HepG2 (cell line): ENCODE measurements at regions not wholly inside any gene's neighbourhood (a gene's known extent, or its start where the extent isn't known, plus 50 kb on each side); places are given as distances from the start of the nearest gene placed in this dataset.

Experiments
- ATAC-seq: fragments of 200-7000 bp; cut with Tn5 transposase; 3 replicates; pipeline ENCODE4 v1.9.1; 2020; ENCODE audit warnings: mild to moderate bottlenecking, moderate library complexity
- BruUV-seq: library from RNA; stranded (reverse); fragments of 400-500 nt; replicated peaks from 2 replicates; lab custom pipeline; 2021; lab: Mats Ljungman, UMichigan
- CTCF ChIA-PET: fragments of 300-600 bp; formaldehyde crosslinking; extraction: SDS; loops from one replicate; lab custom pipeline; 2021; ENCODE audit warnings: low total read pairs, inconsistent platforms, low intra/inter-chr PET ratio; lab: Yijun Ruan, JAX
- POLR2A ChIA-PET: fragments of 350-600 bp; sonication (Branson Sonifier 250); formaldehyde crosslinking; loops from one replicate; lab custom pipeline; 2020; ENCODE audit warnings: antibody characterized with exemption, inconsistent platforms; lab: Yijun Ruan, JAX
- DNase-seq: peaks from one replicate; pipeline ENCODE4 v3.0.0-alpha.2; 2015; ENCODE audit warnings: low spot score
- FAIRE-seq: peaks from 3 replicates; lab custom pipeline; 2011; peaks lifted over from hg19 to GRCh38; lab: Jason Lieb, UNC
- H2AFZ ChIP-seq: one replicate; pipeline ENCODE4 v1.6.1; 2011; ENCODE audit warnings: low read length, inconsistent platforms
- H3K27ac ChIP-seq: fragments of 300-600 bp; 3 replicates; pipeline ENCODE4 v1.8.0; 2011; ENCODE audit warnings: mixed run types, mild to moderate bottlenecking, mixed read lengths, low read length, inconsistent platforms; ENCODE audit not compliant: insufficient read depth; ENCODE audit errors: extremely low read length
- H3K27me3 ChIP-seq, 2 experiments: fragments of 200-600 bp in 1 of 2; 2 replicates in 1 of 2; 3 replicates in 1 of 2; pipeline versions ENCODE4 v1.6.0 to v1.8.0; 2011; ENCODE audit warnings: low read length in 2 of 2, mild to moderate bottlenecking in 2 of 2, moderate library complexity in 2 of 2, inconsistent platforms in 1 of 2; ENCODE audit not compliant: insufficient read depth in 2 of 2, control insufficient read depth in 1 of 2
- H3K36me3 ChIP-seq, 2 experiments: fragments of 200-600 bp in 1 of 2; replicated peaks in 1 of 2; 2 replicates in 1 of 2; 3 replicates in 1 of 2; pipeline versions ENCODE4 v1.5.1 to v1.8.0; 2011; ENCODE audit warnings: low read length in 2 of 2, inconsistent platforms in 1 of 2; ENCODE audit not compliant: insufficient read depth in 2 of 2, control insufficient read depth in 1 of 2
- H3K4me1 ChIP-seq: 2 replicates; pipeline ENCODE4 v1.5.1; 2012; ENCODE audit warnings: low read length, inconsistent platforms; ENCODE audit not compliant: insufficient read depth
- H3K4me2 ChIP-seq: 2 replicates; pipeline ENCODE4 v1.6.0; 2011; ENCODE audit warnings: low read depth, low read length, inconsistent platforms
- H3K4me3 ChIP-seq, 3 experiments: fragments of 200-600 bp in 1 of 3; sonication (generic), shearing (Covaris generic) in 1 of 3; replicated peaks in 1 of 3; 2 replicates each; pipeline ENCODE4 v1.5.1; 2011 to 2016; ENCODE audit warnings: low read length in 3 of 3, inconsistent platforms in 2 of 3, low read depth in 2 of 3, mild to moderate bottlenecking in 2 of 3, control low read depth in 1 of 3, mixed read lengths in 1 of 3; ENCODE audit not compliant: insufficient read depth in 1 of 3
- H3K79me2 ChIP-seq: one replicate; pipeline ENCODE4 v1.6.1; 2011; ENCODE audit warnings: low read length, inconsistent platforms; ENCODE audit not compliant: insufficient read depth
- H3K9ac ChIP-seq: 2 replicates; pipeline ENCODE4 v1.6.0; 2011; ENCODE audit warnings: mild to moderate bottlenecking, low read depth, low read length, inconsistent platforms; ENCODE audit not compliant: insufficient read depth
- H3K9me3 ChIP-seq: 2 replicates; pipeline ENCODE4 v1.5.1; 2012; ENCODE audit warnings: mild to moderate bottlenecking, low read length
- H4K20me1 ChIP-seq: 2 replicates; pipeline ENCODE4 v1.6.0; 2011; ENCODE audit warnings: inconsistent platforms, mild to moderate bottlenecking, low read length, moderate library complexity; ENCODE audit not compliant: insufficient read depth
- AGO2 ChIP-seq: fragments of 200-400 bp; formaldehyde crosslinking; optimal IDR thresholded peaks from 2 replicates; pipeline ENCODE3; 2017; ENCODE audit warnings: mild to moderate bottlenecking, low read depth, low read length, moderate library complexity
- ATF7-NPFF ChIP-seq: sonication (generic); formaldehyde crosslinking; IDR thresholded peaks from 2 replicates; pipeline ENCODE4 v1.8.1; 2023; ENCODE audit warnings: mild to moderate bottlenecking, low read depth, missing genetic modification reagents, moderate library complexity
- BCL6 ChIP-seq: IDR thresholded peaks from 2 replicates; pipeline ENCODE4 v1.6.1; 2016; ENCODE audit warnings: missing genetic modification reagents, missing compliant biosample characterization
- CBX2 ChIP-seq, 2 experiments: fragments of 200-600 bp in 1 of 2; sonication (generic); formaldehyde crosslinking in 1 of 2; IDR thresholded peaks; 2 replicates each; pipeline versions ENCODE4 v1.7.0 to v1.8.1; 2018 to 2022; ENCODE audit warnings: low read depth in 2 of 2, low read length in 1 of 2, mild to moderate bottlenecking in 1 of 2, missing genetic modification reagents in 1 of 2
- GPN1 ChIP-seq: sonication (generic); formaldehyde crosslinking; IDR thresholded peaks from 2 replicates; pipeline ENCODE4 v1.5.1; 2020; ENCODE audit warnings: missing genetic modification reagents, borderline replicate concordance
- HMGA1 ChIP-seq: sonication (generic); formaldehyde crosslinking; conservative IDR thresholded peaks from 2 replicates; pipeline ENCODE4 v1.4.0; 2020; ENCODE audit warnings: missing genetic modification reagents
- KLF15 ChIP-seq: sonication (generic); formaldehyde crosslinking; IDR thresholded peaks from 2 replicates; pipeline ENCODE4 v1.8.1; 2023; ENCODE audit warnings: borderline replicate concordance, mild to moderate bottlenecking, inconsistent platforms, missing genetic modification reagents, mixed read lengths
- NFKB2 ChIP-seq: sonication (generic); formaldehyde crosslinking; IDR thresholded peaks from 2 replicates; pipeline ENCODE4 v1.4.0; 2020; ENCODE audit warnings: missing genetic modification reagents, borderline replicate concordance
- RFX5 ChIP-seq: IDR thresholded peaks from 2 replicates; pipeline ENCODE4 v1.6.1; 2011; ENCODE audit warnings: low read depth, low read length, improper control_type of control experiment
- SALL2 ChIP-seq: sonication (generic); formaldehyde crosslinking; IDR thresholded peaks from 2 replicates; pipeline ENCODE4 v1.8.1; 2023; ENCODE audit warnings: mild to moderate bottlenecking, missing genetic modification reagents, inconsistent platforms
- ZFP41 ChIP-seq: sonication (generic); formaldehyde crosslinking; IDR thresholded peaks from 2 replicates; pipeline ENCODE4 v1.4.0; 2020; ENCODE audit warnings: mild to moderate bottlenecking, missing genetic modification reagents, borderline replicate concordance
- ZNF160 ChIP-seq: sonication (generic); formaldehyde crosslinking; IDR thresholded peaks from 2 replicates; pipeline ENCODE4 v1.8.0; 2022; ENCODE audit warnings: mild to moderate bottlenecking, inconsistent platforms, missing genetic modification reagents
- in situ Hi-C: cut with HindIII; loops from 2 replicates; pipeline ENCODE4 v1.10.0; 2017; ENCODE audit warnings: low pct_unique_long_range_greater_than_20kb; ENCODE audit not compliant: extremely low pct_ligation_motif_present
- intact Hi-C: fragments of 100-400 bp; cut with micrococcal nuclease; formaldehyde crosslinking; loops from one replicate; pipeline ENCODE4 v1.10.0; 2022; ENCODE audit not compliant: unreplicated experiment
- TF ChIP-seq, protein P1 (sequence below): sonication (generic); formaldehyde crosslinking; IDR thresholded peaks from 2 replicates; pipeline ENCODE4 v1.9.0; 2021; ENCODE audit warnings: missing genetic modification reagents, borderline replicate concordance
- TF ChIP-seq, protein P2 (sequence below): sonication (generic); formaldehyde crosslinking; IDR thresholded peaks from 2 replicates; pipeline ENCODE4 v1.4.0; 2020; ENCODE audit warnings: missing genetic modification reagents
- TF ChIP-seq, protein P3 (sequence below): sonication (generic); formaldehyde crosslinking; IDR thresholded peaks from 2 replicates; pipeline ENCODE4 v1.5.0; 2020; ENCODE audit warnings: mild to moderate bottlenecking, missing genetic modification reagents
- TF ChIP-seq, protein P4 (sequence below): sonication (generic); formaldehyde crosslinking; IDR thresholded peaks from 2 replicates; pipeline ENCODE4 v1.9.0; 2022; ENCODE audit warnings: missing genetic modification reagents, mild to moderate bottlenecking, borderline replicate concordance

DNA sequence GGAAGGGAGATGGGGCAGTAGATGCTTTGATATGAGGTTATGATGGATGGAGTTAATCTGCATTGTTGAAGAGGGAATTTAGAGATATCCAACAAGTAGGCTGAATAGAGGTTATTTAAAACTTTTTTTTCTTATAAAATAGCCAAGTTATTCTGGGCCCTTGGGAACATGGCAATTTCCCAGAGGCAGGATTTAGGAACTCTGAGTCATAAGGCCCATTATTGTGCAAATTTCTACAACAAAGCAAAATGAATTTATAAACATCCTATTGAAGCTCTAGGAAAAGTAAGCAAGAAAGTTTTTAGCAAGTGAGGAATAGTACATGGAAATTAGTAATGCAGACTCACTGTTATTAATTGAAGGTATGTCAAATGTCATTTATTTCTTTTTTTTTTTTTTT, 160.9 kb upstream of the NPY start:
- no peaks in the 10 kb centered on the region for H3K9me3 ChIP-seq
- in situ Hi-C loops (no loop called here), intact Hi-C loops (no loop called here)
- H3K27ac ChIP-seq: no peak overlapping the region
- ChIA-PET POLR2A (no interaction called here), CTCF (no interaction called here)
- no peak for ATAC-seq
- no peaks in the 10 kb centered on the region for H3K4me1 ChIP-seq
- no peaks in the 10 kb centered on the region for H3K79me2 ChIP-seq
- H2AFZ ChIP-seq: no peak overlapping the region
- H3K9ac ChIP-seq: no peak overlapping the region
- no peaks in the 10 kb centered on the region for H3K36me3 ChIP-seq
- H3K27me3 ChIP-seq: no peaks in the 10 kb centered on the region; a peak in 1 of 5 replicates
- no peak for DNase-seq
- no peaks in the 10 kb centered on the region for H4K20me1 ChIP-seq
- H3K4me3 ChIP-seq: no peak overlapping the region
- BruUV-seq: no TSS peak
- H3K4me2 ChIP-seq: no peak overlapping the region
- FAIRE-seq: no peak
- TF ChIP-seq, protein P1, sequence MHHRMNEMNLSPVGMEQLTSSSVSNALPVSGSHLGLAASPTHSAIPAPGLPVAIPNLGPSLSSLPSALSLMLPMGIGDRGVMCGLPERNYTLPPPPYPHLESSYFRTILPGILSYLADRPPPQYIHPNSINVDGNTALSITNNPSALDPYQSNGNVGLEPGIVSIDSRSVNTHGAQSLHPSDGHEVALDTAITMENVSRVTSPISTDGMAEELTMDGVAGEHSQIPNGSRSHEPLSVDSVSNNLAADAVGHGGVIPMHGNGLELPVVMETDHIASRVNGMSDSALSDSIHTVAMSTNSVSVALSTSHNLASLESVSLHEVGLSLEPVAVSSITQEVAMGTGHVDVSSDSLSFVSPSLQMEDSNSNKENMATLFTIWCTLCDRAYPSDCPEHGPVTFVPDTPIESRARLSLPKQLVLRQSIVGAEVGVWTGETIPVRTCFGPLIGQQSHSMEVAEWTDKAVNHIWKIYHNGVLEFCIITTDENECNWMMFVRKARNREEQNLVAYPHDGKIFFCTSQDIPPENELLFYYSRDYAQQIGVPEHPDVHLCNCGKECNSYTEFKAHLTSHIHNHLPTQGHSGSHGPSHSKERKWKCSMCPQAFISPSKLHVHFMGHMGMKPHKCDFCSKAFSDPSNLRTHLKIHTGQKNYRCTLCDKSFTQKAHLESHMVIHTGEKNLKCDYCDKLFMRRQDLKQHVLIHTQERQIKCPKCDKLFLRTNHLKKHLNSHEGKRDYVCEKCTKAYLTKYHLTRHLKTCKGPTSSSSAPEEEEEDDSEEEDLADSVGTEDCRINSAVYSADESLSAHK (CRISPR knock-in tag): no peak
- TF ChIP-seq GPN1 (CRISPR knock-in tag): no peak
- TF ChIP-seq, protein P2, sequence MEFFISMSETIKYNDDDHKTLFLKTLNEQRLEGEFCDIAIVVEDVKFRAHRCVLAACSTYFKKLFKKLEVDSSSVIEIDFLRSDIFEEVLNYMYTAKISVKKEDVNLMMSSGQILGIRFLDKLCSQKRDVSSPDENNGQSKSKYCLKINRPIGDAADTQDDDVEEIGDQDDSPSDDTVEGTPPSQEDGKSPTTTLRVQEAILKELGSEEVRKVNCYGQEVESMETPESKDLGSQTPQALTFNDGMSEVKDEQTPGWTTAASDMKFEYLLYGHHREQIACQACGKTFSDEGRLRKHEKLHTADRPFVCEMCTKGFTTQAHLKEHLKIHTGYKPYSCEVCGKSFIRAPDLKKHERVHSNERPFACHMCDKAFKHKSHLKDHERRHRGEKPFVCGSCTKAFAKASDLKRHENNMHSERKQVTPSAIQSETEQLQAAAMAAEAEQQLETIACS (CRISPR knock-in tag): no peak
- no peak for TF ChIP-seq AGO2
- TF ChIP-seq, protein P3, sequence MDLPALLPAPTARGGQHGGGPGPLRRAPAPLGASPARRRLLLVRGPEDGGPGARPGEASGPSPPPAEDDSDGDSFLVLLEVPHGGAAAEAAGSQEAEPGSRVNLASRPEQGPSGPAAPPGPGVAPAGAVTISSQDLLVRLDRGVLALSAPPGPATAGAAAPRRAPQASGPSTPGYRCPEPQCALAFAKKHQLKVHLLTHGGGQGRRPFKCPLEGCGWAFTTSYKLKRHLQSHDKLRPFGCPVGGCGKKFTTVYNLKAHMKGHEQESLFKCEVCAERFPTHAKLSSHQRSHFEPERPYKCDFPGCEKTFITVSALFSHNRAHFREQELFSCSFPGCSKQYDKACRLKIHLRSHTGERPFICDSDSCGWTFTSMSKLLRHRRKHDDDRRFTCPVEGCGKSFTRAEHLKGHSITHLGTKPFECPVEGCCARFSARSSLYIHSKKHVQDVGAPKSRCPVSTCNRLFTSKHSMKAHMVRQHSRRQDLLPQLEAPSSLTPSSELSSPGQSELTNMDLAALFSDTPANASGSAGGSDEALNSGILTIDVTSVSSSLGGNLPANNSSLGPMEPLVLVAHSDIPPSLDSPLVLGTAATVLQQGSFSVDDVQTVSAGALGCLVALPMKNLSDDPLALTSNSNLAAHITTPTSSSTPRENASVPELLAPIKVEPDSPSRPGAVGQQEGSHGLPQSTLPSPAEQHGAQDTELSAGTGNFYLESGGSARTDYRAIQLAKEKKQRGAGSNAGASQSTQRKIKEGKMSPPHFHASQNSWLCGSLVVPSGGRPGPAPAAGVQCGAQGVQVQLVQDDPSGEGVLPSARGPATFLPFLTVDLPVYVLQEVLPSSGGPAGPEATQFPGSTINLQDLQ (CRISPR knock-in tag): no peak
- no peak for TF ChIP-seq ZFP41 (CRISPR knock-in tag)
- no peak for TF ChIP-seq SALL2 (CRISPR knock-in tag)
- no peak for TF ChIP-seq KLF15 (CRISPR knock-in tag)
- TF ChIP-seq, protein P4, sequence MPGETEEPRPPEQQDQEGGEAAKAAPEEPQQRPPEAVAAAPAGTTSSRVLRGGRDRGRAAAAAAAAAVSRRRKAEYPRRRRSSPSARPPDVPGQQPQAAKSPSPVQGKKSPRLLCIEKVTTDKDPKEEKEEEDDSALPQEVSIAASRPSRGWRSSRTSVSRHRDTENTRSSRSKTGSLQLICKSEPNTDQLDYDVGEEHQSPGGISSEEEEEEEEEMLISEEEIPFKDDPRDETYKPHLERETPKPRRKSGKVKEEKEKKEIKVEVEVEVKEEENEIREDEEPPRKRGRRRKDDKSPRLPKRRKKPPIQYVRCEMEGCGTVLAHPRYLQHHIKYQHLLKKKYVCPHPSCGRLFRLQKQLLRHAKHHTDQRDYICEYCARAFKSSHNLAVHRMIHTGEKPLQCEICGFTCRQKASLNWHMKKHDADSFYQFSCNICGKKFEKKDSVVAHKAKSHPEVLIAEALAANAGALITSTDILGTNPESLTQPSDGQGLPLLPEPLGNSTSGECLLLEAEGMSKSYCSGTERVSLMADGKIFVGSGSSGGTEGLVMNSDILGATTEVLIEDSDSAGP: no peak
- no peak for TF ChIP-seq CBX2 (IDR thresholded peaks at IDR 0.05; ENCODE audit: low read depth, low read length)
- no peak for TF ChIP-seq CBX2 (CRISPR knock-in tag; IDR thresholded peaks at IDR 0.05; ENCODE audit: low read depth)
- TF ChIP-seq ATF7-NPFF: no peak
- no peak for TF ChIP-seq BCL6 (CRISPR knock-in tag)
- TF ChIP-seq HMGA1: no peak
- no peak for TF ChIP-seq ZNF160 (CRISPR knock-in tag)
- no peak for TF ChIP-seq RFX5
- TF ChIP-seq NFKB2: no peak
